ENCODE measurements at regions not wholly inside any gene's neighbourhood (a gene's known extent, or its start where the extent isn't known, plus 50 kb on each side); places are given as distances from the start of the nearest gene placed in this dataset.

DNA sequence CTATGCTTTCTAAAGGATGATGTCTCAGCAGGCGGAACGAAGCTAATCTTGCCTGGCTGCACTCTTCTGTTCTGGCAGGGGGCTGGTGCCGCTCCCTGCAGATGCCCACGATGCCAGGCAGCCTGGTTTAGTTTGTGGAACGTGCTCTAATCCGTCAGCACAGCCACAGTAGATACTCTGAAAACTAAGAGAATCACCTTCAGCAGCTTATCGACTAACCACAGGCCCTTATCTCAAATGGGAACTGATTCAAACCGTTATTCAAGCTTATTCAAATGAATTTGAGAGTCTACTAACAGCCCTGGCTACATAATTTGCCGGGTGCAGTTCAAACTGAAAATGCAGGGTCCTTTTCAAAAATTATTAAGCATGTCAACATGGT, 246.6 kb upstream of the ANKRD55 start:
- no peak for DNase-seq

DNA sequence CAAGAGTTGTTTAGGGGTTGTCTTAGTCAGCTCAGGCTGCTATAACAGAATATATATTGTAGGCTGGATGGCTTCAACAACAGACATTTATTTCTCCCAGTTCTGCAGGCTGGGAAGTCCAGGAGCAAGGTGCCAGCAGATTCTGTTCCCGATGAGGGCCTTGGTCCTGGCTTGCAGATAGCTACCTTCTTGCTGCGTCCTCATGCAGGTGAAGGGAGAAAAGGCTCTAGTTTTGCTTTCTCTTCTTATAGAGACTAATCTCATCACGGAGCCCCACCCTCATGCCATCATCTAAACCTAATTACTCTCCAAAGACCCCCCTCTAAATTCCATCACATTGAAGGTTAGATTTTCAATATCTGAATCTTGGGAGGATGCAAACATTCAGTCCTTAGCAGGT, 246.0 kb upstream of the ANKRD55 start:
- DNase-seq: no peak

- DNase-seq: no peak
These were observed 244.9 kb upstream of the ANKRD55 start for GRCh38 chr5:56478062-56478461.

DNA sequence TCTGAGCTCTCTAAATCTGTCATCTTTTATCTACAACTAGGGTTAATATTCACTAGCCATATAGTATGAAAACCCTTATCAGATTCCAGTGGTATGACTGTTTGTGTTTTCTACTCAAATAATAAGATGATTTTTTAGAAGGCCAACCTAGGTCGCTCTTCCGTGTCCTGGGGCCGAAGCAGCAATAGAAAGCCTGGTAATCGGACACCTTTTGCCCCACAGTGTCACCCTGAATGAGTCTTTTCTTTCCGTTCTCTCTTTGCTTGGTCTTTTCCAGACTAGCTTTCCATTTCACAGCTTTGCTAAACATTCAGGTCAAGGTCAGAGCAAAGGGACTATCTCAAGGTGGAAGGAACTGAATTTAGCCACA, 243.3 kb upstream of the ANKRD55 start:
- no peak for DNase-seq

- DNase-seq: no peak
These were observed 242.8 kb upstream of the ANKRD55 start for GRCh38 chr5:56475689-56476486.

GRCh38 chr5:56471707-56472106, 238.6 kb upstream of the ANKRD55 start:
- no peak for DNase-seq

GRCh38 chr5:56470007-56470406, 236.9 kb upstream of the ANKRD55 start:
- no peak for DNase-seq

GRCh38 chr5:56468277-56468676, 235.1 kb upstream of the ANKRD55 start:
- no peak for DNase-seq

- no peak for DNase-seq
These were observed 234.1 kb upstream of the ANKRD55 start for GRCh38 chr5:56467176-56467717.

- DNase-seq: no peak
These were observed 233.1 kb upstream of the ANKRD55 start for GRCh38 chr5:56466136-56466816.

DNA sequence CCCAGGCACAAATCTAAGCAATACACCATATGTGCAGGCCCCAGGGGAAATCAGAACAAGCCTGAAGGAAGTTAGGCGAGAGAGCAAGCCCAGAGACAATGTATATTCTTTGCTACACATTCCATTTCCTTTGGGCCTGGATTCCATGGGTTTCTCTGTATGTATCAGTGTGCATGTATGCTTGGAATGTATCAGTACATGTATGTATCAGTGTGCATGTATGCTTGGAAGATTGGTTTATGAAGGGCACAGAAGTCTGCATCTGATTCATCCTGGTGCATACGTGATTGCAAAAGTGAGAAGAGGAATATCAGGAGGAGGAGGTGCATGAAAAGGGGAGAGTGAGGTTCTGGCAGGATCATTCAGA, 232.6 kb upstream of the ANKRD55 start:
- no peak for DNase-seq

- DNase-seq: peak; percentile 42
These were observed 232.0 kb upstream of the ANKRD55 start for GRCh38 chr5:56464935-56465768.

DNA sequence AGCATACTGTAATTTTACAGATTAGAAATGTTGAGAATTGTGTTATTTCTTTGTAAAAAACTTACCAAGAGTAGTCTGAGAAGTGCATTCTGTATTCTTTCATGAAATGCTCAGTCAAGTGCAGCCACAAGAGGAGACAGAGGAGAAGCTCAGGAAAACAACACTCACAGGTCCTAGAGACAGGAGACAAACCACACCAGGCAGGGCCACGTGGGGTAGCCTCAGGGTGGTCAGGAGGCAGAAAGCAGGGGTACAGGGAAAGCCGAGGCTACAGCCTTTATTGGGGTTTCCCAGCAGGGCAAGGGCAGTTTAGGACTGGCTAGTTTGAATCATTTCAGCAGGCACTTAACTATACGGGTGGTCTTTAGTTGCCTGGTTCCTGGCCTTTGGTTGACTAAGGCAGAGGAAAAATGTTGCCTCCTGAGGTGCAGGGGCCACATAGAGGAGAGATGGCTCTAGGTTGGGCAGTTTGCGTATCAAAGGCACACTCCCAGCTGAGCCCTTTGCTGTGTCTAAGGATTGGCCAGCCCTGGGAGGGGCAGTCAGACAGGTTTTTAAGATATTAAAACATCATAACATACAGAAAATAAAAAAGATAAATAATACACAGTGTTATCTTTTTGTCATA, 230.9 kb upstream of the ANKRD55 start:
- DNase-seq: no peak

GRCh38 chr5:56461584-56461983, 228.5 kb upstream of the ANKRD55 start:
- DNase-seq: no peak

DNA sequence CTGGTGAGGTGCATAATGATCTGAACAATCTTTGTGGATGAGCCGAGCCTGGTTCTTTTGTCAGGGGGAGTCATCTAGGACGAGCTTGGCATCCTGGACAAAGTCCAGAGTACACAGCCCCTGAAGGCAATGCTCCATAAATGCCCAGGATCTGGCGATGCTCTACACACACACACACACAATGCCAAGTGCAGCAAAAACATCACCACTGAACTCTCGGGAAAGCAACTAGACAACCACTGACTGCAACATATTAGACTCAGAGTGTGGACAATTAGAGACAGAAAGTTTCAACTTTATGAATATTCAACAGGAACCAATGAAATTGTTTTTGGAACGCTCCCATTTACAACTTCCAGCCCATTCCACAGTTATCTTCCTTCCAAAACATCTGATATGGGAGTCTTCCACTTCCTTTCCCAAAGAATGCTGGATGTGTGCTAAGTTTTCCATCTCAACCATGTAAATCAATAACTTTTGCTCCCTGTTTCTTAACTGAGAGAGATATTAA, 227.6 kb upstream of the ANKRD55 start:
- no peak for DNase-seq

- no peak for DNase-seq
These were observed 227.0 kb upstream of the ANKRD55 start for GRCh38 chr5:56460195-56460546.

- no peak for DNase-seq
These were observed 226.5 kb upstream of the ANKRD55 start for GRCh38 chr5:56459394-56460194.

- DNase-seq: peak; percentile 79
These were observed 225.0 kb upstream of the ANKRD55 start for GRCh38 chr5:56457887-56458812.

DNA sequence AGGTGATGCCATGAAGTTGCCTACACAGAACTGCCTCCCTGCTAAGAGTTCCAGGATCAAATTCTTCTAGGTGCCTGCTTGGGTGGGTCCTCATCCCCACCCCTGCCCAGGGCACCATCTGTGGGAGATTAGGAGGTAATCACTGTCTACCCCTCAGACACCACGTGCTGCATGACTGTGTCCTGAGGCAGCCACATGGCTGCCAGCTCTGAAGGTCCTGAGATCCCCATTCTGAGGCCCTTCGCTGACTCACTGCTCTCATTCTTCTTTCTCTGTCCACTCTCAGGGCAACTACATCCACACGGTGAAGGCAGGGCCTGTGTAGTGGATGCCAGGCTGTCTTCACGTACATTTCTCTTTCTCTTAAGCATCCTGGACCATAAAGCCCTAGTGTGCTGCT, 222.9 kb upstream of the ANKRD55 start:
- no peak for DNase-seq

GRCh38 chr5:56455417-56455816, 222.3 kb upstream of the ANKRD55 start:
- no peak for DNase-seq

Data from left hindlimb (tissue), 1 donor.